Adrenal gland (tissue), 9 donors: ENCODE measurements at regions not wholly inside any gene's neighbourhood (a gene's known extent, or its start where the extent isn't known, plus 50 kb on each side); places are given as distances from the start of the nearest gene placed in this dataset.

ENCODE experiments used
- DNase-seq, 7 donors: peaks; one replicate each; pipeline ENCODE4 v3.0.0-alpha.2; 2019 to 2020
- H3K27ac ChIP-seq, 5 donors: fragments of 200-600 bp; sonication (generic) in 4 of 5; 1 replicate in 3 of 5; 2 replicates in 2 of 5; pipeline versions ENCODE4 v1.5.1 to v1.8.0; 2016 to 2020; ENCODE audit warnings: mild to moderate bottlenecking in 1 of 5
- H3K27me3 ChIP-seq: fragments of 200-600 bp; 2 replicates; pipeline ENCODE4 v1.8.0; 2021
- H3K36me3 ChIP-seq, 2 donors: fragments of 200-600 bp; replicated peaks in 1 of 2; 1 replicate in 1 of 2; 2 replicates in 1 of 2; pipeline versions ENCODE4 v1.5.1 to v1.8.0; 2018 to 2022
- H3K4me1 ChIP-seq, 2 donors: fragments of 200-600 bp; replicated peaks in 1 of 2; 1 replicate in 1 of 2; 2 replicates in 1 of 2; pipeline versions ENCODE4 v1.5.1 to v1.8.0; 2018 to 2021
- H3K4me3 ChIP-seq, 4 donors: fragments of 200-600 bp; sonication (generic) in 3 of 4; one replicate each; pipeline ENCODE4 v1.5.1; 2016 to 2018
- H3K9me3 ChIP-seq, 3 donors: fragments of 200-600 bp; sonication (generic) in 1 of 3; replicated peaks in 1 of 3; 1 replicate in 2 of 3; 2 replicates in 1 of 3; pipeline versions ENCODE4 v1.5.1 to v1.8.0; 2016 to 2021
- POLR2A ChIP-seq, 2 donors: fragments of 450-650 bp; IDR thresholded peaks; one replicate each; pipeline ENCODE4 v1.6.1; 2017; ENCODE audit warnings: antibody characterized with exemption in 2 of 2, mild to moderate bottlenecking in 2 of 2, moderate library complexity in 1 of 2
- WGBS, 4 donors: extraction: QIAGEN DNeasy Blood & Tissue Kit in 2 of 4; methylation state at CpG; one replicate each; pipeline versions ENCODE4 v1.1.5 to v1.1.7; 2013 to 2017; 5-methylcytosine and 5-hydroxymethylcytosine counted together
- intact Hi-C, 2 donors: fragments of 100-400 bp; cut with DNase I; formaldehyde crosslinking; loops; one replicate each; pipeline versions ENCODE4 v1.14.1 to v1.15.0; 2022 to 2023
- TF ChIP-seq, protein P1 (sequence below), 6 experiments: fragments of 450-650 bp in 4 of 6; fragments of 200-600 bp in 2 of 6; sonication (generic) in 1 of 6; IDR thresholded peaks; 1 replicate in 5 of 6; 2 replicates in 1 of 6; pipeline versions ENCODE4 v1.5.1 to v1.8.0; 2016 to 2021; ENCODE audit warnings: antibody characterized with exemption in 6 of 6, mild to moderate bottlenecking in 2 of 6, moderate library complexity in 1 of 6
- donor health status: healthy with polysubstance abuse.
- donor health status: Bipolar disorder and iron deficiency.
- donor health status: DM: yes; HTN: yes; CAD: no.
- donor health status: DM: no; HTN: no; CAD: no.
- donor health status: DM: no; HTN: no; CAD: no.

DNA sequence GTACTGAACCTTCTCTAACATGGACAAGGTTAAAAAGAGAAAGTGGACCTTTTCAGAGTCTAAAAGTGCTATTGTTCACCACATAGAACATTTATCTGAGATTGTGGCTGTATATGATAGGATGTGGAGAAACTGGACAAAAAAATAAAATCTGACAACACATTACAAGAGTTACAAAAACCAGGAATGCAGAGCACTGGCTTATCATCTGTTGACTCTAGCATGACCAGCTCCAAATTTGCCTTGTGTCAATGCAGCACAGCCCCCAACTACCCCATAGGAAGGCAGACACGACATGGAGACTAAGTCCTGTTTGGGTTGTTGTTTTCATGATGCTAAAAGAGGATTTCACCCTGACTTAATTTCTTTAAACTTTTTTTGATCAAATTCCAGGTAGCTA lies 436.9 kb upstream of the MARCKS start:
- Histone ChIP-seq H3K27me3 (no peaks in the 10 kb centered on the region), H3K27ac (no peak overlapping the region), H3K9me3 (no peaks in the 10 kb centered on the region), H3K36me3 (no peaks in the 10 kb centered on the region), H3K4me3 (no peak overlapping the region), H3K4me1 (no peaks in the 10 kb centered on the region)
- intact Hi-C loops = no loop called here
- WGBS, 4 donors = 75 to 87% (median 78%) methylated on average over 1 of the region's 1 CpG
- TF ChIP-seq, protein P1, sequence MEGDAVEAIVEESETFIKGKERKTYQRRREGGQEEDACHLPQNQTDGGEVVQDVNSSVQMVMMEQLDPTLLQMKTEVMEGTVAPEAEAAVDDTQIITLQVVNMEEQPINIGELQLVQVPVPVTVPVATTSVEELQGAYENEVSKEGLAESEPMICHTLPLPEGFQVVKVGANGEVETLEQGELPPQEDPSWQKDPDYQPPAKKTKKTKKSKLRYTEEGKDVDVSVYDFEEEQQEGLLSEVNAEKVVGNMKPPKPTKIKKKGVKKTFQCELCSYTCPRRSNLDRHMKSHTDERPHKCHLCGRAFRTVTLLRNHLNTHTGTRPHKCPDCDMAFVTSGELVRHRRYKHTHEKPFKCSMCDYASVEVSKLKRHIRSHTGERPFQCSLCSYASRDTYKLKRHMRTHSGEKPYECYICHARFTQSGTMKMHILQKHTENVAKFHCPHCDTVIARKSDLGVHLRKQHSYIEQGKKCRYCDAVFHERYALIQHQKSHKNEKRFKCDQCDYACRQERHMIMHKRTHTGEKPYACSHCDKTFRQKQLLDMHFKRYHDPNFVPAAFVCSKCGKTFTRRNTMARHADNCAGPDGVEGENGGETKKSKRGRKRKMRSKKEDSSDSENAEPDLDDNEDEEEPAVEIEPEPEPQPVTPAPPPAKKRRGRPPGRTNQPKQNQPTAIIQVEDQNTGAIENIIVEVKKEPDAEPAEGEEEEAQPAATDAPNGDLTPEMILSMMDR (IDR thresholded peaks at IDR 0.05) = no peak
- no peak for TF ChIP-seq POLR2A (IDR thresholded peaks at IDR 0.05)
- no peak for DNase-seq

GRCh38 chr6:113421997-113422396 lies 435.1 kb upstream of the MARCKS start:
- Histone ChIP-seq H3K27me3 (no peaks in the 10 kb centered on the region), H3K36me3 (no peaks in the 10 kb centered on the region), H3K4me1 (no peaks in the 10 kb centered on the region), H3K9me3 (no peaks in the 10 kb centered on the region), H3K27ac (no peak overlapping the region), H3K4me3 (no peak overlapping the region)
- TF ChIP-seq, protein P1 (IDR thresholded peaks at IDR 0.05) = no peak
- TF ChIP-seq POLR2A (IDR thresholded peaks at IDR 0.05) = no peak
- intact Hi-C loops = no loop called here
- DNase-seq = no peak
- WGBS, 4 donors = 67 to 78% (median 69%) methylated on average over 1 of the region's 1 CpG

DNA sequence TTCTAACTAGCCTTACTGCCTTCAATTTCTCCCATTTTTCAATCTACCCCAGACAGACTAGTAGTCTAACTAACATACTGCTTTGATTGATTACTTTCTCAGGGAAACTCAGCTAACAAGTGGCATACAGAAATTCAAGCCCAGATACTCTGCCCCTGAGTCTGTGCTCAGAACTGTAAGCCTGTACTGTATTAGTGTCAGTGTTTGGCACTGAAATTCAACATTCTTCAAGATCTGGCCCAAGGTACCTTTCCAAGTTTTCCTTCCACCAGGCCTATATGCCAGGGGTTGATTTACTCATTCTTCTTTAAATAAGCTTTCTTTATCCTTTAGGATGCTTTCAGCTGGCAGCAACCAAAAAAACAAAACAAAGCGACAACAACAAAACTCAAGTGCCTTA lies 433.2 kb upstream of the MARCKS start:
- H3K4me1 ChIP-seq = no peaks in the 10 kb centered on the region
- H3K9me3 ChIP-seq = no peaks in the 10 kb centered on the region
- TF ChIP-seq POLR2A (IDR thresholded peaks at IDR 0.05) = no peak
- TF ChIP-seq, protein P1 (IDR thresholded peaks at IDR 0.05) = no peak
- no peak overlapping the region for H3K27ac ChIP-seq
- no peak overlapping the region for H3K4me3 ChIP-seq
- no peaks in the 10 kb centered on the region for H3K36me3 ChIP-seq
- 95 to 100% (median 97%) methylated on average over 1 of the region's 1 CpG for WGBS, 4 donors
- H3K27me3 ChIP-seq = no peaks in the 10 kb centered on the region
- no peak for DNase-seq
- intact Hi-C loops = no loop called here

DNA sequence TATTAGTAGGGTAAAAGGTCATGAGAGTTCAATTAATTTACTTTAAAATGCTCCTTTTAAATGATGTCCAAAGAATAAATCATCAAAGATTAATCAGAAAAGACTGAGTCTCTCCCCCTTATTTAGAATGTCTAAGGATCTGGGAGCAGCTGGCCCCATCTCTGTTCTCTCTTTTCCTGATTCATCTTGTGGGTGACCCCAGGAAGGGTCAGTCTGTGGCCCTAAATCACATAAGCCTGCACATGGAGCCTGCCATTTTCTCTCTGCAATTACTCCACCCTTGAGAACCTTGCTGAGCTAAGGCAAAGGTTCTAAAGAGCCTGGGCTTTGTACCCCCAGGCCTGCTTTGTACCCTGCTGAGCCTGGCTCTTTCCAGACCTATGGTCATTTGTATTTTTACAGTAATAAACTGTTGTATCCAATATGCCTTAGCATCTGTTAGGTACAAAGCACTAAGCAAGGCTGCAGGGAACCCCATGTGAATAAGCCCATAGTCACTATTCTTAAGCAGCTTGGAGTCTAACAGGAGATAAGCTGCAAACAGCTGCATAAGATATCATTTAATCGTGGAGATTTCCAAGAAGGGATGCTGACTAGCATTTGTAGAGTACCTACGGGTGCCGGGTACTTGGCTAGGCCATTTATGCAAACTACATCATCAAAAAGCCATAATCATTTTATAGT lies 431.0 kb upstream of the MARCKS start:
- Histone ChIP-seq H3K27me3 (no peaks in the 10 kb centered on the region), H3K4me3 (no peak overlapping the region), H3K36me3 (no peaks in the 10 kb centered on the region), H3K9me3 (no peaks in the 10 kb centered on the region), H3K4me1 (no peaks in the 10 kb centered on the region), H3K27ac (no peak overlapping the region)
- TF ChIP-seq, protein P1 (IDR thresholded peaks at IDR 0.05) = no peak
- TF ChIP-seq POLR2A (IDR thresholded peaks at IDR 0.05) = no peak
- no peak for DNase-seq
- intact Hi-C loops = no loop called here
- WGBS, 4 donors = 54 to 88% (median 86%) methylated on average over 3 of the region's 3 CpGs
